Esophagus (tissue), 2 donors: ENCODE measurements at regions not wholly inside any gene's neighbourhood (a gene's known extent, or its start where the extent isn't known, plus 50 kb on each side); places are given as distances from the start of the nearest gene placed in this dataset.

Experiments used
- H3K27ac ChIP-seq, 2 donors: one replicate each; pipeline ENCODE4 v1.5.1; 2013; ENCODE audit warnings: low read depth in 2 of 2, mild to moderate bottlenecking in 2 of 2, inconsistent platforms in 1 of 2, low read length in 1 of 2, moderate library complexity in 1 of 2
- H3K27me3 ChIP-seq, 2 donors: one replicate each; pipeline ENCODE4 v1.6.1; 2013; ENCODE audit warnings: low read length in 2 of 2, control low read depth in 1 of 2, mild to moderate bottlenecking in 1 of 2; ENCODE audit not compliant: insufficient read depth in 2 of 2, control insufficient read depth in 1 of 2
- H3K36me3 ChIP-seq, 2 donors: one replicate each; pipeline ENCODE4 v1.6.1; 2013; ENCODE audit warnings: low read length in 1 of 2; ENCODE audit not compliant: control insufficient read depth in 2 of 2, insufficient read depth in 2 of 2
- H3K4me1 ChIP-seq, 2 donors: one replicate each; pipeline ENCODE4 v1.6.1; 2013; ENCODE audit warnings: low read length in 1 of 2; ENCODE audit not compliant: control insufficient read depth in 2 of 2, insufficient read depth in 2 of 2
- H3K4me3 ChIP-seq, 2 donors: one replicate each; pipeline ENCODE4 v1.5.1; 2013; ENCODE audit warnings: low read length in 2 of 2, mild to moderate bottlenecking in 2 of 2, low read depth in 1 of 2, moderate library complexity in 1 of 2
- H3K9me3 ChIP-seq, 2 donors: one replicate each; pipeline ENCODE4 v1.6.1; 2013; ENCODE audit warnings: mild to moderate bottlenecking in 2 of 2, low read depth in 1 of 2, low read length in 1 of 2, moderate library complexity in 1 of 2; ENCODE audit not compliant: control insufficient read depth in 2 of 2, insufficient read depth in 1 of 2
- WGBS, 2 donors: extraction: QIAGEN DNeasy Blood & Tissue Kit; methylation state at CpG; one replicate each; pipeline ENCODE4 v1.1.7; 2013; 5-methylcytosine and 5-hydroxymethylcytosine counted together
- donor health status: healthy with polysubstance abuse.
- donor health status: Bipolar disorder and iron deficiency.

DNA sequence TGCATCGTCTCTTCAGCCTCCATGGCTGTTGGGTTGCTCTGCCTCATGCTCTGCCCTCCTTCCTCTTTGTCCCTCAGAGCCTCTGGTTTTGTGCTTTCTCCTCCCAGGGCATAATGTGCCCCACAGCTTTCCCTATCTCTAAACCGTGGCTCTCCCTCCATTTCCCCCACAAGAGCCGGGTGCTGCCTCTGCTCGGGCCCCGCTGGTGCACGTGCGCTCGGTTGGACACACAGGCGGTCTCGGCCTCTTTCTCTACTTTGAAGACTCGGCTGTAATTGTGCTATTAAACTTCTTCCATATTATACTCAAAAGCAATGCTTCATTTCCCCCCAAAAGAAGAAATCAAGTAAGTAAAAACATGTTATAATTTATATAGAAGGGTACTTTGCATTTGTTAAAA lies 109.7 kb upstream of the KLF14 start:
- H3K4me1 ChIP-seq = peaks cover 0 to 2% of the 10 kb centered on the region in 2 donors
- no peak overlapping the region for H3K4me3 ChIP-seq
- no peak overlapping the region for H3K27ac ChIP-seq
- H3K36me3 ChIP-seq = no peaks in the 10 kb centered on the region
- no peaks in the 10 kb centered on the region for H3K27me3 ChIP-seq
- peaks cover 0 to 3% of the 10 kb centered on the region in 2 donors for H3K9me3 ChIP-seq
- 93% methylated on average over 11 of the region's 11 CpGs for WGBS, 2 donors

- Histone ChIP-seq H3K36me3 (no peaks in the 10 kb centered on the region), H3K4me3 (no peak overlapping the region), H3K27ac (peak overlapping the region in 1 of 2 donors; percentile 82), H3K9me3 (peaks cover 0 to 3% of the 10 kb centered on the region in 2 donors), H3K4me1 (peaks cover 0 to 2% of the 10 kb centered on the region in 2 donors), H3K27me3 (no peaks in the 10 kb centered on the region)
- WGBS, 2 donors = 62 to 67% methylated on average over 11 of the region's 11 CpGs
Observed at GRCh38 chr7:130844811-130845580, 111.0 kb upstream of the KLF14 start.

DNA sequence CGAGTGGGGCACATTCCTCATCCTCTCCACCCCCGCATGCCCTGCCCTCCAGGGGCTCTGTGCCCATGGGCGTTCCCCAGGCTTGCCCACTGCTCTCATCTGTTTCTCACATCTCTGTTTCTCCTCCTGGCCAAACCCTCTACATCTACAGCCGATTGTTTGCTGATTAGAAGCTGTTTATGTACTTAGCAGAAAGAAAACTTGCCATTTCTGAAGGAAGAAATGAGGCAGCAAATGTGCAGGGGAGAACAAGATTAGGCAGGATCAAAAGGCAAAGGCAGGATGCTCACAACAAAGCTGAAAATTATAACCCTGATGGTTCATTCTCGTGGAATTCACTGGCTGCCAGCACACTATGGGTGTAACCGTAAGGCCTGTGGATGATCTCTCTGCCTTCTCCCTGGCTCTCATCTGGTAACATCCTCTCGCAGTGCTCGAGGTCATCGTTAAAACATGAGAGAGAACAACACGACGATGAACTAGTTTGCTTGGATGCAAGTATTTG lies 111.6 kb upstream of the KLF14 start:
- Histone ChIP-seq H3K4me1 (peaks cover 0 to 2% of the 10 kb centered on the region in 2 donors), H3K27ac (peak overlapping the region in 1 of 2 donors; percentile 82)
- 39 to 56% methylated on average over 11 of the region's 11 CpGs for WGBS, 2 donors

DNA sequence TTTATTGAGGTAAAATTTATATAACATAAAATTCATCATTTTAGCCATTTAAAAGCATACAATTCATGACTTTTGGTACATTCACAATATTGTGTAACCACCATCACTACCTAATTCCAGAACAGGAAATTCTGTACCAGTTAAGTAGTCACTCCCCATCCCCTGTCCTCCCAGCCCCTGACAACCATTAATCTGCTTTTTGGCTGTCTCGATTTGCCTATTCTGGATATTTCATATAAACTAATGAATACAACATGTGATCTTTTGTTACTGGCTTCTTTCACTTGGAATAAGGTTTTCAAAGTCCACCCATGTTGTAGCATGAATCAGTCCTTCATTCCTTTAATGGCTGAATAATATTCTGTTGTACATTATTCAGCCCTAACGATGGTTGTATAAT lies 115.6 kb upstream of the KLF14 start:
- H3K9me3 ChIP-seq = no peaks in the 10 kb centered on the region
- 84 to 93% methylated on average over 2 of the region's 2 CpGs for WGBS, 2 donors
- H3K27ac ChIP-seq = no peak overlapping the region
- no peaks in the 10 kb centered on the region for H3K27me3 ChIP-seq
- H3K4me1 ChIP-seq = peaks cover 0 to 3% of the 10 kb centered on the region in 2 donors
- H3K4me3 ChIP-seq = no peak overlapping the region
- no peaks in the 10 kb centered on the region for H3K36me3 ChIP-seq

More for the DNA sequence above, 111.6 kb upstream of the KLF14 start:
- Histone ChIP-seq H3K36me3 (no peaks in the 10 kb centered on the region), H3K27me3 (no peaks in the 10 kb centered on the region), H3K9me3 (no peaks in the 10 kb centered on the region), H3K4me3 (no peak overlapping the region)

DNA sequence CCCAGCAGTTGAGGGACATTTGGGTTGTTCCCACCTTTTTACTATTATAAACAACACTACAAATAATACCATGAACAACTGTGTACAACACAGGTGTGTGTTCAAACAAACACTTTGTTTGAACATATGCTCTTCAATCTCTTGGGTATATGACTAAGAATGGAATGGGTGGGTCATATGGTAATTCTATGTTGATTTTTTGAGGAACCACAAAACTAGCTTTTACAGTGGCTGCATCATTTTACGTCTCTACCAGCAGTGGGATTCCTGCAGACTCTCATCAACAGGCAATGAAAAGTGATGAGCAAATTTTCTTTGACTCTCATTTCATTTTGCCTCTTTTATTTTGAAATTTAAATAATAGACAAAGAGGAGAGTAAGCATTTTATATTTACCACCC lies 116.9 kb upstream of the KLF14 start:
- Histone ChIP-seq H3K36me3 (no peaks in the 10 kb centered on the region), H3K27me3 (no peaks in the 10 kb centered on the region), H3K4me3 (no peak overlapping the region), H3K4me1 (peaks cover 0 to 5% of the 10 kb centered on the region in 2 donors), H3K27ac (no peak overlapping the region), H3K9me3 (peaks cover 0 to 2% of the 10 kb centered on the region in 2 donors)
- WGBS, 2 donors = 86 to 91% methylated on average over 1 of the region's 1 CpG

GRCh38 chr7:130852867-130853266 lies 118.9 kb upstream of the KLF14 start:
- 97 to 98% methylated on average over 7 of the region's 7 CpGs for WGBS, 2 donors
- peaks cover 0 to 6% of the 10 kb centered on the region in 2 donors for H3K9me3 ChIP-seq
- no peaks in the 10 kb centered on the region for H3K27me3 ChIP-seq
- H3K36me3 ChIP-seq = peaks cover 0 to 4% of the 10 kb centered on the region in 2 donors
- peak overlapping the region in 1 of 2 donors; percentile 8 for H3K27ac ChIP-seq
- H3K4me1 ChIP-seq = peaks cover 0 to 5% of the 10 kb centered on the region in 2 donors
- no peak overlapping the region for H3K4me3 ChIP-seq

GRCh38 chr7:130853503-130854279 lies 119.7 kb upstream of the KLF14 start:
- H3K27ac ChIP-seq = peak overlapping the region in 1 of 2 donors; percentile 60
- 57 to 72% methylated on average over 7 of the region's 7 CpGs for WGBS, 2 donors
- no peaks in the 10 kb centered on the region for H3K27me3 ChIP-seq

GRCh38 chr7:130854481-130854880 lies 120.5 kb upstream of the KLF14 start:
- no peak overlapping the region for H3K4me3 ChIP-seq
- WGBS, 2 donors = 82 to 83% methylated on average over 1 of the region's 1 CpG
- H3K27ac ChIP-seq = no peak overlapping the region
- no peaks in the 10 kb centered on the region for H3K27me3 ChIP-seq
- peaks cover 0 to 5% of the 10 kb centered on the region in 2 donors for H3K4me1 ChIP-seq
- peaks cover 0 to 6% of the 10 kb centered on the region in 2 donors for H3K9me3 ChIP-seq
- peaks cover 0 to 4% of the 10 kb centered on the region in 2 donors for H3K36me3 ChIP-seq

More at GRCh38 chr7:130853503-130854279, 119.7 kb upstream of the KLF14 start:
- Histone ChIP-seq H3K36me3 (peaks cover 0 to 4% of the 10 kb centered on the region in 2 donors), H3K4me1 (peaks cover 0 to 5% of the 10 kb centered on the region in 2 donors), H3K9me3 (peaks cover 0 to 6% of the 10 kb centered on the region in 2 donors), H3K4me3 (no peak overlapping the region)

GRCh38 chr7:130856866-130857265 lies 122.9 kb upstream of the KLF14 start:
- Histone ChIP-seq H3K27ac (no peak overlapping the region), H3K36me3 (peaks cover 0 to 5% of the 10 kb centered on the region in 2 donors), H3K27me3 (no peaks in the 10 kb centered on the region), H3K4me3 (no peak overlapping the region), H3K9me3 (peaks cover 5 to 12% of the 10 kb centered on the region in 2 donors), H3K4me1 (peaks cover 0 to 5% of the 10 kb centered on the region in 2 donors)
